T-helper 22 cell (primary cell): ENCODE measurements at regions not wholly inside any gene's neighbourhood (a gene's known extent, or its start where the extent isn't known, plus 50 kb on each side); places are given as distances from the start of the nearest gene placed in this dataset.

Experiments used
- DNase-seq: peaks from one replicate; pipeline ENCODE4 v3.0.0-alpha.2; 2020; ENCODE audit warnings: low read depth

DNA sequence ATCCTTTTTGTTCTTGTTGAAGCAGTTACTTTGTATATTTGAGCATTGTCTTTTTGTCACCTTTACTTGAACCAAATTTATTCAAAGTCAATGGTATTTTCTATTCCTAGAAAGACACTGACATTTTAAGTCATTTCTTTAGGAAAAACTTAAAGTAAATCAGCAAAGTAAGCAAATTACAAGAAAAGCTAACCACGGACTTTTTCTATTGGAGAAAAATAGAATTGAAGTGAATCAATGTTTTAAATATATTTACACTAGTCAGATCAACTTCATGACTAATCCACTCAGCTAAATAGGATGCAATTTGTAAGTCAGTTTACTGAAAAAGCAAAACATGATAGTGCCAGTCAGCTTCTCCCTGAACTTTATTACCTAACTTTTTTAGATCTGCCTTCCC, 733.8 kb upstream of the ALCAM start:
- no peak for DNase-seq

DNA sequence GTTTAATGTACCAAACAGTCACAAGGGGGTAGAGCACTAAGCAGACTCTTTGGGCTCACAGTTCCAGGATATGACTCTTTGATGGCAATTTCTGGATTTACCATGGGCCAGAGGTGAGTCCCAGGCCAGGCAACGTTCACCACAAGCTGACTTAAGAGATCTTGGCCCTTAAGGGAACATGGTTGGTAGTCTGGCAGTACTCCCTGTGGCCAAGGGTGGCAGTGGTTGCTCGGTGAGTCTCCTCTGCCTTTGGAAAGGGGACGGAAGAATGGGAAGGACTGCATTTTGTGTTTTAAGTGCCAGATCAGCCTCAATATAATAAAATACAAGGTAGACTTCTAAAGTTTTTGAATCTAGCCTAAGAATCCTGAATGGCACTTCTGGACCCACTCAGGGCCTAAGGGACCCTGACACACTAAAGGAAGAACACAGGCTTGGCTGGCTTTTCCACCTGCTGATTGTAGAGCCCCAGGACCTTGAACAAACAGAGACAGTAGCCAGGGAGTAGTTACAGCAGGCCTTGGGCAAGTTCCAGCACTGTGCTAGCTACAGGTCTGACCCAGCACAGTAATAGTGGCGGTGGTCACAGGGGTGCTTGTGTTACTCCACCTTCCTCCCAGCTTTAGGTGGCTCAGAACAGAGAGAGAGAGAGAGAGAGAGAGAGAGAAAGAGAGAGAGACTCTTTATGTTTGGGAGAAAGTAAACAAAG, 730.7 kb upstream of the ALCAM start:
- DNase-seq: no peak

DNA sequence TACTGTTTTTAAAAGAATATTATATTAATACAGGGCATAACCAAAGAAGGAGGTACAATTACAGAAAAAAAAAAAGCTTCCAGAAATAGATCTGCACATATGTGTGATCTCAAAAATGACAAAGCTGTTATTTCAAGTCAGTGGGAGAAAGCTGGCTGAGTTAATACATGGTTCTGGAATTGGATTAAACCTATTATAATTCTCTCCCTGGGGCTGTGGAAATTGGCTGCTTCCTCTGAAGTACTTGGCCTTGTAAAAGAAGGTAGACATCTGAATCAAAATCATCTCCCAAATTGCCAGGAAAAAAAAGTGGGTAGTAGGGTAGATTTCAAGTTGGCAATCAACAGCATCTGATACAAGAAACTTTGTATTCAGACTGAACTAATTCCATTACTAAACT, 723.9 kb upstream of the ALCAM start:
- no peak for DNase-seq

DNA sequence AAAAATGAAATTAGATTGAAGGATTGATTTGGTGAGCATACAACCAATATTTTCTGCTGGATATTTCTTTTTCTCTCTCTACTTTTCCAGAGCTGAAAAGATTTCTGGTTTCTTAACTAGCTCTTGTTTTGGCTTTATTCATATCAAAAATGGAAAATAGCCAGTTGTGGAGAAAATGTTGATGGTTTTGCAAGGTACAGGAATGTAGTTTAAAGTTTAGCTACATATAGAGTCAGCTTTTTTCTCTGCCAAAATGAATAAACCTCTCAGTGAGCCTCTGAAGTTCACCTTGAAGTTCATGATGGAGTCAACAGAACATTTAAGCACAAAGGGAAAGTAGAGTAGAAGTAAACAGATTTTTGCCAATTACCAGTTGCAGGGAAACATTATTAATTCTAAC, 720.5 kb upstream of the ALCAM start:
- no peak for DNase-seq

DNA sequence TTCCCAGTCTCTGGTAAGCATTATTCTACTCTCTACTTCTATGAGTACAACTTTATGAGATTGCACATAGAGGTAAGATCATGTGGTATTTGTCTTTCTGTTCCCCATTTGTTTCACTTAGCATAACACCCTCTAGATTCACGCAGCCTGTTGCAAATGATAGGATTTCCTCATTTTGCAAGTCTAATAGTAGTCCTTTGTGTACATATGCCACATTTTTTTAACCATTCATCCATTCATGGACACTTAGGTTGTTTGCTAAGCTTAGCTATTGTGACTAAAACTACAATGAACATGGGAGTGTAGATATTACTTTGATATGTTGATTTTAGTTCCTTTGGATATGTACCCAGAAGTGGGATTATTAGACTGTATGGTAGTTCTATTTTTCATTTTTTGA, 717.9 kb upstream of the ALCAM start:
- no peak for DNase-seq

DNA sequence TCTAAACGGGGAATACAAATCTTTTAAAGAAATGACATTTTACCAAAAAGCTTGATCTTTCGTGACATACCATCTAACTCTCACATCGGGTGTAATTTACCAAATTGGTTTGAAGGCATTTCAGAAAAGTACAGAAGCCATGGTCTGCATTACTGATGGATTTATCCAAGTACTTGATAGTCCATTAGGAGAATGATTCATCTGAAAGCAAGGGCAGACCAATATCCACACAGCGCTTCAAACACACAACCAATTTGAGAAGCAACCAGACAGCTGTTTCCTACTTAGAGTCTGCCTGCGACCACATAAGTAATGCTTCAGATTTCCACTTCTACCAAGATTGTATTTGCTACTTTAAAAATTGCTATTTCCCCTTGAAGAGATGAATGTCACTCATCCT, 697.6 kb upstream of the ALCAM start:
- no peak for DNase-seq

DNA sequence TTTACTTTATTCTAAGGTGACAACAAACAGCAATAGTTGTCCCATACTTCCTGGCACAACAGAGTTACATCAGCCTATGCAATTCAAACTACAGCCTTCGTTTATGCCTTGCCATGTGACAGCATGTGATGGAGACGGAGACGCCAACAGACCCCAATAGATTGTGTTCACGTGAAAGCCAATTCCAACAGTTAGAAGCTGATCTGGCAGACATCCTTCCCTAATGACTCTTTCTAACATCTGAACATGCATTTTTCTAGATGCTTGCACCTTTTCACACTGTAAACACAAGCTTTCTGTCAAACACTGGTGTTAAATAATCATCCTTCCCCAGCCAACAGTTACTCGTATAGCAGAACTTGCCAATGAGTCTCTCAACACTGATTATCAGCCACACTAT, 694.4 kb upstream of the ALCAM start:
- no peak for DNase-seq

DNA sequence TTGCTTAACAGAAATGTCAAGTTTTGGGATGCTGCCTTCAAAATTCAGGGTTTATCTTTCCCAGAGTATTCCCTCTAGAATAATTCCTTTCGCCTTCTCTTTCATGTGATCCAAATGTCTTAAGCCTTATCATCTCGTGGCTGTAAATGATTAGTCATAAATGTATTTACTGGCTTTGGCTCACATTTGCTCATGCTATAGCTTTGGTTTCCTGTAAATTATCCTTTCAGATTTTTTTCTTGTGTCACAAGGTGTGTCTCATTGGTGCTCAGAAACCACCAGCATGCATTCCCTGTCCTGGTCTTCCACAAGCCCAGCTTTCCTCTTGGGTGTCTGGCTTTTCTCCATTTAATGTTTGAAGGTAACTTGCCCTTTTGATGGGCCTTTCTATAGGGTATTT, 692.7 kb upstream of the ALCAM start:
- DNase-seq: no peak

DNA sequence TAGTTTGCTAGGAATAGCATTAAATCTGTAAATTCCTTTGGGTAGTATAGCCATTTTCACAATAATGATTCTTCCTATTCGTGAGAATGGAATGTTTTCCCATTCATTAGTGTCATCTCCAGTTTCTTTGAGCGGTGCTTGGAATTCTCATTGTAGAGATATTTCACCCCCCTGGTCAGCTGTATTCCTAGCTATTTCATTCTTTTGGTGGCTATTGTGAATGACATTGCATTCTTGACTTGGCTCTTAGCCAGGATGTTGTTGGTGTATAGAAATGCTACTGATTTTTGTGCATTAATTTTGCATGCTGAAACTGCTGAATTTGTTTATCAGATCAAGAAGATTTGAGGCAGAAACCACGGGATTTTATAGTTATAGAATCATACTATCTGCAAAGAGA, 690.5 kb upstream of the ALCAM start:
- DNase-seq: no peak

DNA sequence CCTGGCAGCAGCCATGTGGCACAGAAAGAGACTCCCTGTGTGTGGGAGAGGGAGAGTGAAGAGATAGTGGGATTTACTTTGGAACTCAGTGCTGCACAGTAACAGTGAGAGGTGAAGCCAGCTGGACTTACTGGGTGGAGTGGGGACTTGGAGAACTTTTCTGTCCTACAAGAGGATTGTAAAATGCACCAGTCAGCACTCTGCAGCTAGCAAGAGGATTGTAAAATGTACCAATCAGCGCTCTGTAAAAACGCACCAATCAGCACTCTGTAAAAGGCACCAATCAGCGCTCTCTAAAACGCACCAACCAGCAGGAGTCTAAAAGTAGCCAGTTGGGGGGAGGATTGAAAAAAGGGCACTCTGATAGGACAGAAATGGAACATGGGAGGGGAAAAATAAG, 688.8 kb upstream of the ALCAM start:
- no peak for DNase-seq

DNA sequence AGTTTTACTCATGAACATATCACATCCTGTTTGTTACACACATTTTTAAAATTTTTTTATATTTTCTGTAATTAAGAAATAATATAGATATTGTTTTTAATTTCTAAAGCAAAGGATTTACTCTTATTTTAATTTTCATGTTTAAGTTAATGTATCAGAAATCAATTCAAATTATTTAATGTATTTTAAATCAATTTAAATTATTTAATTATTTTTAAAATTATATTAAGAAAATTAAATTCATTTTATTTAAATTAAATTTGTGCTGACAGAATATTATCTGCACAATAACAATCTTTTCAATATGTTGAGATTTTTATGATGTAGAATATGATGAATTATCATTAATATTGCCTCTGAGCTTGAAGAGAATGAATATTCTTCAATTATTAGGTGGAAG, 681.2 kb upstream of the ALCAM start:
- no peak for DNase-seq

DNA sequence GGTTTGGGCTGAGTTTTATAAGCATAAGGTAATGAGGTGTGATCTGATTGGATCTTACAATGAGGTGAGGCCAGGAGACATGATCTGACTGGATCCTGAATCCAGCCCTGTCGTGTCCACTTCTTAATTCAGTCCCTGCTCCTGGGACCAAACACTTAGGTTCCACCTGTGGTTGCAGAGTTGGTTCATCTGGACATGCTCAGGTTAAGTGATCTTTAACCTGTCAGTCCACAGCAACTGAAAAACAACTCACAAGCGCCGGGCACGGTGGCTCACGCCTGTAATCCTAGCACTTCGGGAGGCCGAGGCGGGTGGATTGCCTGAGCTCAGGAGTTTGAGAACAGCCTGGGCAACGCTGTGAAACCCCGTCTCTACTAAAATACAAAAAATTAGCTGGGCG, 679.3 kb upstream of the ALCAM start:
- no peak for DNase-seq

DNA sequence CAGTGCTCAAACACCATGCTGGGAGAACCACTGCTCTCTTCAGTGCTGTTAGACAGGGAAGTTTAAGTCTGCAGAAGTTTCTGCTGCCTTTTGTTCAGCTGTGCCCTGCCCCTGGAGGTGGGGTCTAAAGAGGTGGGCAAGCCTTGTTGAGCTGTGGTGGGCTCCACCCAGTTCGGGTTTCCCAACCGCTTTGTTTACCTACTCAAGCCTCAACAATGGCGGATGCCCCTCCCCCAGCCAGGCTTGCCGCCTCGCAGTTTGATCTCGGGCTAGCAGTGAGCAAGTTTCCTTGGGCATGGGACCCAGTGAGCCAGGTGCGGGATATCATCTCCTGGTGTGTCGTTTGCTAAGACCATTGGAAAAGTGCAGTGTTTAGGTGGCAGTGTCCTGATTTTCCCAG, 670.2 kb upstream of the ALCAM start:
- no peak for DNase-seq

DNA sequence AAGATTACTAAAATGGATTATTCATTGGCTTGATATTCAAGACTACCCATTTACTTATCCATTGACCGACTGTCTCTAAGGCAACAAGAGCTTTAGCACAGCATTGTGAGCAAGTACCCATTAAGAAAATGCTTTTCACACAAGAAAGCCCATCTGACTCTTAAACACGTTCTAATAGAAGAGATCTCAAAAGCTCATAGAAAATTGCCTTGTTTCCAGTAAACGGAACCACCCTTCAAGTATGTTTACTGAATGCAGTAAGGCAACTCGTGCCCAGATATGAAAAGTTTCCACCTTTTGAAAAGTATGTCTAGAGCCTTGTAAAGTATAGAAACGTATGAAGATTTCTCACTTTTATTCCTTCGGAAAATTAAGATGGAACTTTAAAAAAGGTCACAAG, 655.3 kb upstream of the ALCAM start:
- no peak for DNase-seq

DNA sequence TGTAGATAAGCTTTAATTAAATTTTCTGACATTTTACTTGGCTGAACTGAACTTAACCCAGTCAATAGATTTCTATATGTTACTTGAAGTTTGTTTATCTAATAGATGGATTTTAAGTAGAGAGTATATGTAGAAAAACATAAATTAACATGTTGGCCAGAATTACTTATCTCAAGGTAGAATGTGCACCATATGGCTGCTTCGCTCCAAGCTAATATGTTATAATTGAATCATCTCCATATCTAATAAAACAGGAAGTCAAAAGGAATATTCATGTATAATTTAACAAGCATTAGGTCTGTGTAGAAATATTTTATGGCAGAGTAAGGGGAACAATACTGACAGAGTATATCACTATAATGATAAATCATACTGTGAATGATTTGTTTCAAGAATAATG, 650.7 kb upstream of the ALCAM start:
- no peak for DNase-seq

DNA sequence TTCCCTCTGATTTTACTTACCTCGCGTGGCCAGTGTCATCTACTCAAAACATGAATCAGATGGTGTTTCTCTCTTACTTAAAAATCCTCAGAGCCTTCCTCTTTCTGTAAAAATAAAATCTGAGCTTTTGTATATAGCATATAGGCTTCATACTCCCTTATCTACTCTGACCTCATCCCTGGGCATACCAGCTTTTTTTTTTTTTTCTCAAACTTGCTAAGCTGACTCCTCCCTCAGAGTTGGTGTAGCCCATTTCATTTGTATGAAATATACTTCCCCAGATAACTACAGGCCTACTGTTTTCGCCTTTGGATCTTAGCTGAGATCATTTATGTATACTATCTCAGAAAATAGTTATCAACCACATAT, 648.9 kb upstream of the ALCAM start:
- no peak for DNase-seq

DNA sequence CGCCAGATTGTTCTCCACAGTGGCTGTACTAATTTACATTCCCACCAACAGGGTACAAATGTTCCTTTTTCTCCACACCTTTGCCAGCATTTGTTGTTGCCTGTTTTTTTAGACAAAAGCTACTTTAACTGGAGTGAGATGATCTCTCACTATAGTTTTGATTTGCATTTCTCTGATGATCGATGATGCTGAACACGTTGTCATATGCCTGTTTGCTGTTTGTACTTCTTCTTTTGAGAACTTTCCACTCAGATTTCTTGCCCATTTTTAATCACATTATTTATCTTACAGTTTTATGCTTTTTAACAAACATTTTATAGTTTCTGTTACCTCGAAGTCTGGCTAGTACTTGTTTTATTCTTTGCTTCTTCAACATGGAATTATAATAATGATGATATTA, 643.7 kb upstream of the ALCAM start:
- no peak for DNase-seq

DNA sequence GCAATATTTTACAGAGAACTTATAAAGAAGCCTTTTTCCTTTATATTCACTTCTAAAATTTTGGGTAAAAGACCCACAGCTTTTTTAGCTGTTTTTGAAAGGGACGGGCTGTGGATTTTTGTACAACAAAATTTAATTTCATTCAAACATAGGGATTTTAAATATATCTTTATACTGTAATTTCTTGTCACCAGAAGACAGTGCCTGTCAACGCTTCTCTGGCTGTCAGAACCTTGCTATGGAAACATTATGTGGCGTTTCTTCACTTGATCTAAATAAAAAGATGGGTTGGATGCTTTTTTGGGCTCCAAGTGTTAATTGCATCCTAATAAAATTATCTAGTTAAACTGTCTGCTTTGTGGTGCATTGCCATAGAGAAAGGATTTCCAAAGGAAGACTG, 635.6 kb upstream of the ALCAM start:
- DNase-seq: no peak

DNA sequence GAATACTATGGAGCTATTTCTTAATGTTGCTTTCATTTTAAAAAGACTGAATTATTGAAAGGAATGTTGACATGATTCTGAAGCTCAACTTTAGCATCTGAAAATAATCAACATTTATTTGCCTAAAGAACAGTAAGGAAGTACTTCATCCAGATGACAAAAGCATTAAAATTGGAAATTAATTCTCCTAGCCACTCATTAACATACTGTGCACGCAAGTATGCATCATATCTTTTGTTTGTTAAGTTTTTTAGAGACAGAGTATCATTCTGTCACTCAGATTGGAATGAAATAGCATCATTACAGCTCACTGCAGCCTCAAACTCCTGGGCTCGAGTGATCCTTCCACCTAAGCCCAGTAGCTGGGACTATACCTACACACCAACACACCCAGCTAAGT, 632.1 kb upstream of the ALCAM start:
- DNase-seq: no peak

DNA sequence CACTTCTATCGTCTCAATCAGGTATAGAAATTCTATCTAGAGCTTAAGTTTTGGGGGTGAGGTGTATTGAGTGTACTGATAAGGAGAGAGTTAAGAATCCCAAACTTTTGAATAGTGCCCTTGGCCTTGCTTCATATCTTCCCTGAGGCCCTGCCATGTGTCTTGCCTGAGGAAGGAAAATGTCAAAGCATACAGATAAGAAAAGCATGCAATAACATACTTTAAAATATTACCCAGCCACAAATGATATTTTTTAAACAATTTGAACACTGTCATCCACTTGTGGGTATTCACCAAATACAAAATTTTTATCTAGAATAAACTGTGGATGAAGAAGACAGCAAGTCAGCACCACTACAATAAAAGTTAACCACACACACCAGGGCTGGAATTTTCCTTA, 631.0 kb upstream of the ALCAM start:
- no peak for DNase-seq

DNA sequence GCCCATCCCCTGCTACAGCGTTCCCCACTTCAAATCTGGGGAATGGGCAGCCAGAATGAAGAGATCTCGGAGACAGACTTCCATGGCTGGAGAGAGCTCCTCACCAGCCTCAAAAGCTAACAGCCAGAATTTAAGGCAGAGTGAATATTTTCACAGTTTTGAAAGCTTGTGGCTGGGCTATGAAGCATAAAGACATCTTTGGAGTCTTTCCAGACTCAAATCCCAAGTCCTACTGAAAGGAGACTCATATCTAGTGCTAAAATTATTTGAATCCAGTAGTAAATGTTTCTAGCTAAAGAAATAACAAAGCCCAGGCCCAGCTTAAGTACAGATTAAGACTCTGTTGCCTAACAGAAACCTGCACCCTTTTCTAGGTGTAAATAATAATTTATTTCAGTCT, 628.4 kb upstream of the ALCAM start:
- no peak for DNase-seq

DNA sequence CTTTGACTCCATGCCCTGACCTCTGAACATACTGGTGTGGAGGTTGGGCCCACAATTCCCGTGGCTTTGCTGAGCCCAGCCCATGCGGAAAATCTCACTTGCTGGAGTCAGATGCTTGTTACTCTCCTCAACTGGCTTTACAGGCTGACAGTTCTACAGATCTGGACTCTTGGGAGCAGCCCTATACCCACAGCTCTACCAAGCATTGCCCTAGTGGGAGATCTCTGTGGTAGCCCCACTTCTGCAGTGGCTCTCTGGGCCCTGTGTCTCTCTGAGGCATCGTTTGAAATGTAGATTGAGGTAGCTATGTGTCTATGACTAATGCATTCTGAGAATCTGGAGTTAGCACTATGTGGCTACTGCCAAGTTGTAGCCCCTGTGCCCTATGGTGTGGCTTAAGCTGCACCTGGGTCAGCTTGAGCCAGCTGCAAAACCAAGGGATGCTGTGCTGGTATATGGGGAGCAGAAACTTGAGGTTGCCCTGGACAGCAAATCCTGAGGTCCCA, 625.8 kb upstream of the ALCAM start:
- no peak for DNase-seq

DNA sequence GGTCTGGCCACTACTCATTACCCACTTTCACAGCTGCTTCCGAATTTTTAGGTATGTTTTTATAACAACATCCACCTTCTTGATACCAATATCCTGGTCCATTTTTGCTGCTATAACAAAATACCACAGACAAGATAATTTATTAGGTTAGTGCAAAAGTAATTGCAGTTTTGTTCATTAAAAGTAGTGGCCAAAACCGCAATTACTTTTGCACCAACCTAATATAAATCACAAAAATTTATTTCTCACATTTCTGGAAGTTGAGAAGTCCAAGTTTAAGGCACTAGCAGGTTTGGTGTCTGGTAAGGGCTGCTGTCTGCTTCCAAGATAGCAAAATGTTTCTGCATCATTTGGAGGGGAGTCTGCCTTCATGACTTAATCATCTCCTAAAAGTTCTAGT, 624.7 kb upstream of the ALCAM start:
- DNase-seq: no peak

DNA sequence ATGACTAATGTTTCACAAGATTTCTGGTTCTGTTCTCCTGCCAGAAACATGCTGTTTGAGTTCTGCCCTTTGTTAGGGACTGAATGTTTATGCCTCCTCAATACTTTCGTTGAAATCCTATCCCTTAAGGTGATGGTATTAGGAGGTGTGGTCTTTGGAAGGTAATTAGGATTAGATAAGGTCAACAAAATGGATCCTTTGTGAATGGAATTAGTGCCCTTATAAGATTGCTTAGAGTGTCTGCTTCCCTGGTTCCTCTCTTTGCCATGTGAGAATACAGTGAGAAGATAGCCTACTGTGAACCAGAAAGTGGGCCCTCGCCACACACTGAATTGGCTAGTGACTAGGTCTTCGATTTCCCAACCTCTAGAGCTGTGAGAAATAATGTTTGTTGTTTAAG, 621.4 kb upstream of the ALCAM start:
- no peak for DNase-seq

DNA sequence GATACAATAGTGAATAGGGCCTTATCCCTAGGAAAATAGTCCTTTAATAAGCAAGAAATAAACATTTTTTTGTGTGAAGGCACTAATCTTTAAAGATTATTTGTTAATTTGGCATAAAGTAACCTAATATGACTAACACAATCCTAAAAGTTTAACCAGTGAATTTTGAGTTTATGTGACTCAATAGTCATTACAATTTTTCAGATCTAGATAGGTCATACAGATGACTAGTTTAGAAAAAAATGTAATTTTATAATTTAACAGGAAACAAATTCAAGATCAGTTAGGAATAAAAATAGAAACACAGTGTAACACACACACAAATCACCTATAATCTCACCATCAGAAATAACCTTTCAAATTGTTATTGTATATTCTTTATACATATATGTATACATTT, 620.7 kb upstream of the ALCAM start:
- DNase-seq: no peak
